Panc1 (cell line): ENCODE measurements at regions not wholly inside any gene's neighbourhood (a gene's known extent, or its start where the extent isn't known, plus 50 kb on each side); places are given as distances from the start of the nearest gene placed in this dataset.

Experiments
- ATAC-seq: fragments of 200-7000 bp; cut with Tn5 transposase; 2 replicates; pipeline ENCODE4 v1.9.1; 2020; ENCODE audit warnings: mild to moderate bottlenecking, moderate library complexity
- BruUV-seq: library from RNA; stranded (reverse); fragments of 400-500 nt; replicated peaks from 2 replicates; lab custom pipeline; 2021; lab: Mats Ljungman, UMichigan
- CTCF ChIA-PET: fragments of 300-600 bp; sonication (Branson Sonifier 250); formaldehyde crosslinking; loops from one replicate; lab custom pipeline; 2022; ENCODE audit warnings: antibody characterized with exemption; lab: Charles Lee
- POLR2A ChIA-PET: fragments of 300-600 bp; sonication (Branson Sonifier 250); formaldehyde crosslinking; loops from one replicate; lab custom pipeline; 2022; ENCODE audit warnings: antibody characterized with exemption; lab: Charles Lee
- DNase-seq: peaks from one replicate; pipeline ENCODE4 v3.0.0-alpha.2; 2010; ENCODE audit warnings: low read depth, low spot score
- H3K27ac ChIP-seq: 2 replicates; pipeline ENCODE4 v1.5.1; 2011; ENCODE audit warnings: mild to moderate bottlenecking, low read length, inconsistent platforms
- H3K27me3 ChIP-seq: fragments of 200-500 bp; sonication (Bioruptor generic); 2 replicates; pipeline ENCODE4 v1.6.0; 2014; ENCODE audit warnings: low read length, inconsistent platforms; ENCODE audit not compliant: control insufficient read depth, insufficient read depth
- H3K36me3 ChIP-seq: fragments of 200-500 bp; sonication (Bioruptor generic); 2 replicates; pipeline ENCODE4 v1.5.1; 2014; ENCODE audit warnings: inconsistent platforms, mild to moderate bottlenecking, low read length, moderate library complexity; ENCODE audit not compliant: control insufficient read depth, insufficient read depth
- H3K4me1 ChIP-seq: 2 replicates; pipeline ENCODE4 v1.5.1; 2011; ENCODE audit warnings: inconsistent platforms, mild to moderate bottlenecking, low read length, moderate library complexity; ENCODE audit not compliant: control insufficient read depth, insufficient read depth
- H3K4me3 ChIP-seq, 2 experiments: 2 replicates each; pipeline ENCODE4 v1.5.1; 2011 to 2012; ENCODE audit warnings: low read depth in 2 of 2, low read length in 2 of 2, mild to moderate bottlenecking in 2 of 2, inconsistent platforms in 1 of 2, moderate library complexity in 1 of 2
- H3K9me3 ChIP-seq: fragments of 200-500 bp; sonication (Bioruptor generic); 2 replicates; pipeline ENCODE4 v1.5.1; 2014; ENCODE audit warnings: low read depth, mild to moderate bottlenecking, inconsistent platforms, low read length, moderate library complexity; ENCODE audit not compliant: control insufficient read depth, insufficient read depth
- POLR2AphosphoS5 ChIP-seq: IDR thresholded peaks from 2 replicates; pipeline ENCODE4 v1.6.1; 2012; ENCODE audit warnings: mild to moderate bottlenecking, low read depth, low read length, moderate library complexity
- SIN3A ChIP-seq: IDR thresholded peaks from 2 replicates; pipeline ENCODE4 v1.6.1; 2012; ENCODE audit warnings: low read depth, mild to moderate bottlenecking, low read length, moderate library complexity, borderline replicate concordance; ENCODE audit not compliant: insufficient read depth
- TCF7L2 ChIP-seq: IDR thresholded peaks from 2 replicates; pipeline ENCODE4 v1.6.1; 2011; ENCODE audit warnings: mild to moderate bottlenecking, low read depth, low read length, inconsistent platforms
- in situ Hi-C: cut with HindIII; loops from 2 replicates; pipeline ENCODE4 v1.10.0; 2016; ENCODE audit warnings: low sequenced_read_pairs, low pct_unique_long_range_greater_than_20kb
- intact Hi-C: fragments of 100-400 bp; cut with micrococcal nuclease; formaldehyde crosslinking; loops from one replicate; pipeline ENCODE4 v1.10.0; 2022; ENCODE audit not compliant: unreplicated experiment
- TF ChIP-seq, protein P1 (sequence below): fragments of 450-650 bp; IDR thresholded peaks from 2 replicates; pipeline ENCODE4 v1.5.1; 2017; ENCODE audit warnings: mild to moderate bottlenecking
- TF ChIP-seq, protein P2 (sequence below), 2 experiments: IDR thresholded peaks; 2 replicates each; pipeline ENCODE4 v1.6.1; 2011 to 2012; ENCODE audit warnings: low read depth in 2 of 2, control low read depth in 1 of 2, low read length in 1 of 2, mild to moderate bottlenecking in 1 of 2, moderate library complexity in 1 of 2; ENCODE audit not compliant: insufficient read depth in 1 of 2

DNA sequence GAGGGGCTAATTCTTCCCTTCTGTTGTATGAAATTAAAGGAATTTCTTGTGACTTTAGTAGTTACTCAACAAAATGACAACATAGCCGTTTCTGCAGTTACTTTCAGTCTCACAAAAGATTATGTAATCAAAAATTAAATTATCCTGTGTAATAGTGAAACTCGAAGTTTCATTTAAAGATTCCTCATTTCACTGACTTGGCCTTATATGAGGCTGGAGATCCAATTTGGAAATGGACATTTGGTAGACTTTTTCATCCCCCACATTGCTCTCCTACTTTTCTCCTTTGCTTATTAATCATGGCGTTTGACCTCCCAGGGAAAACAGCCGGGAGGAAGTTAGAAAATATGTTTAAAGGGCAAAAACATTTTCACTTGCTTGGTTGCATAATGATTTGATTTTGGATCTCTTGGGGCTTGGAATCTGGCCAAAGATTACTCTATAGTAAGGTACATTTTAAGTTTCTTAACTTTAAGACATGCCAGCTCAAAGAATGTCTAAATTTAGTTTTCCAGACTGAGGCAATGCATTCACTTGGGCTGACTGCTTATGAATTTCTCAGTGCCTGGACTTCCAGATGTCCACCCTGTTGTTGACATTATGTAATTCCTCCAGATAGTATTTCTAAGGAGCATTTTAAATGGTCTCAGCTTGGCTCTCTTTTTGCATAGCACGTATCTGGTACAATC lies 1364.9 kb upstream of the MIR17HG start:
- Histone ChIP-seq H3K36me3 (no peaks in the 10 kb centered on the region), H3K4me3 (no peak overlapping the region), H3K27me3 (no peaks in the 10 kb centered on the region), H3K9me3 (no peaks in the 10 kb centered on the region), H3K4me1 (no peaks in the 10 kb centered on the region), H3K27ac (no peak overlapping the region)
- ChIA-PET POLR2A (no interaction called here), CTCF (no interaction called here)
- intact Hi-C loops, result no loop called here
- TF ChIP-seq, protein P1, sequence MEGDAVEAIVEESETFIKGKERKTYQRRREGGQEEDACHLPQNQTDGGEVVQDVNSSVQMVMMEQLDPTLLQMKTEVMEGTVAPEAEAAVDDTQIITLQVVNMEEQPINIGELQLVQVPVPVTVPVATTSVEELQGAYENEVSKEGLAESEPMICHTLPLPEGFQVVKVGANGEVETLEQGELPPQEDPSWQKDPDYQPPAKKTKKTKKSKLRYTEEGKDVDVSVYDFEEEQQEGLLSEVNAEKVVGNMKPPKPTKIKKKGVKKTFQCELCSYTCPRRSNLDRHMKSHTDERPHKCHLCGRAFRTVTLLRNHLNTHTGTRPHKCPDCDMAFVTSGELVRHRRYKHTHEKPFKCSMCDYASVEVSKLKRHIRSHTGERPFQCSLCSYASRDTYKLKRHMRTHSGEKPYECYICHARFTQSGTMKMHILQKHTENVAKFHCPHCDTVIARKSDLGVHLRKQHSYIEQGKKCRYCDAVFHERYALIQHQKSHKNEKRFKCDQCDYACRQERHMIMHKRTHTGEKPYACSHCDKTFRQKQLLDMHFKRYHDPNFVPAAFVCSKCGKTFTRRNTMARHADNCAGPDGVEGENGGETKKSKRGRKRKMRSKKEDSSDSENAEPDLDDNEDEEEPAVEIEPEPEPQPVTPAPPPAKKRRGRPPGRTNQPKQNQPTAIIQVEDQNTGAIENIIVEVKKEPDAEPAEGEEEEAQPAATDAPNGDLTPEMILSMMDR, result no peak
- TF ChIP-seq SIN3A (no peak), POLR2AphosphoS5 (no peak), TCF7L2 (no peak)
- TF ChIP-seq, protein P2, sequence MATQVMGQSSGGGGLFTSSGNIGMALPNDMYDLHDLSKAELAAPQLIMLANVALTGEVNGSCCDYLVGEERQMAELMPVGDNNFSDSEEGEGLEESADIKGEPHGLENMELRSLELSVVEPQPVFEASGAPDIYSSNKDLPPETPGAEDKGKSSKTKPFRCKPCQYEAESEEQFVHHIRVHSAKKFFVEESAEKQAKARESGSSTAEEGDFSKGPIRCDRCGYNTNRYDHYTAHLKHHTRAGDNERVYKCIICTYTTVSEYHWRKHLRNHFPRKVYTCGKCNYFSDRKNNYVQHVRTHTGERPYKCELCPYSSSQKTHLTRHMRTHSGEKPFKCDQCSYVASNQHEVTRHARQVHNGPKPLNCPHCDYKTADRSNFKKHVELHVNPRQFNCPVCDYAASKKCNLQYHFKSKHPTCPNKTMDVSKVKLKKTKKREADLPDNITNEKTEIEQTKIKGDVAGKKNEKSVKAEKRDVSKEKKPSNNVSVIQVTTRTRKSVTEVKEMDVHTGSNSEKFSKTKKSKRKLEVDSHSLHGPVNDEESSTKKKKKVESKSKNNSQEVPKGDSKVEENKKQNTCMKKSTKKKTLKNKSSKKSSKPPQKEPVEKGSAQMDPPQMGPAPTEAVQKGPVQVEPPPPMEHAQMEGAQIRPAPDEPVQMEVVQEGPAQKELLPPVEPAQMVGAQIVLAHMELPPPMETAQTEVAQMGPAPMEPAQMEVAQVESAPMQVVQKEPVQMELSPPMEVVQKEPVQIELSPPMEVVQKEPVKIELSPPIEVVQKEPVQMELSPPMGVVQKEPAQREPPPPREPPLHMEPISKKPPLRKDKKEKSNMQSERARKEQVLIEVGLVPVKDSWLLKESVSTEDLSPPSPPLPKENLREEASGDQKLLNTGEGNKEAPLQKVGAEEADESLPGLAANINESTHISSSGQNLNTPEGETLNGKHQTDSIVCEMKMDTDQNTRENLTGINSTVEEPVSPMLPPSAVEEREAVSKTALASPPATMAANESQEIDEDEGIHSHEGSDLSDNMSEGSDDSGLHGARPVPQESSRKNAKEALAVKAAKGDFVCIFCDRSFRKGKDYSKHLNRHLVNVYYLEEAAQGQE (IDR thresholded peaks at IDR 0.05; ENCODE audit: insufficient read depth in 1 of 2, low read depth in 2 of 2, low read length in 1 of 2), result no peak
- in situ Hi-C loops, result no loop called here
- ATAC-seq, result no peak
- DNase-seq, result no peak
- BruUV-seq, result no TSS peak

DNA sequence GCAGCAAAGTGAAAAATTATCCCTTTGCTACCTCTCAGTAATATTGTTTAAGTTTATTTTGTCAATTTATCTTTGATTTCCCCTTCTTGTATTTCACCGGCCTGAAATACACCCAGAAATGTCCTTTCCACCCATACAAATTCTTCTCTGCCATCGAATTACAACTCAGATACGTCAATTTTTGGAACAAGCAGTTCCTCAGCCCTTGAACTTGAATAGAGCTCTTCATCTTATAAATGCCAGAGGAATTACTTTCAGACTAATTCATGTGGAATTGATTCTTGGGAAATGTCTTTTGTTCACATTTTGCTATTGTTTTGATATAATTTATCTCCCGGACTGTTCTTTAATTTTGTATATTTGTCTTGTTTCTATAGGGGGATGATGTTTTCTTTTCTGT lies 1359.3 kb upstream of the MIR17HG start:
- Histone ChIP-seq H3K36me3 (no peaks in the 10 kb centered on the region), H3K27me3 (no peaks in the 10 kb centered on the region), H3K4me1 (no peaks in the 10 kb centered on the region), H3K4me3 (no peak overlapping the region), H3K9me3 (no peaks in the 10 kb centered on the region), H3K27ac (no peak overlapping the region)
- DNase-seq (no peak), ATAC-seq (no peak)
- TF ChIP-seq, protein P2 (IDR thresholded peaks at IDR 0.05; ENCODE audit: insufficient read depth in 1 of 2, low read depth in 2 of 2, low read length in 1 of 2), result no peak
- no peak for TF ChIP-seq POLR2AphosphoS5
- ChIA-PET POLR2A (no interaction called here), CTCF (no interaction called here)
- in situ Hi-C loops, result no loop called here
- intact Hi-C loops, result no loop called here
- no TSS peak for BruUV-seq
